Neuron (in vitro differentiated cells): ENCODE measurements at regions not wholly inside any gene's neighbourhood (a gene's known extent, or its start where the extent isn't known, plus 50 kb on each side); places are given as distances from the start of the nearest gene placed in this dataset.

Experiments used
- H2AFZ ChIP-seq: one replicate; pipeline ENCODE4 v1.6.1; 2013; ENCODE audit warnings: low read depth, mild to moderate bottlenecking, inconsistent platforms, low read length, moderate library complexity
- H3K27me3 ChIP-seq: one replicate; pipeline ENCODE4 v1.6.1; 2013; ENCODE audit warnings: low read length; ENCODE audit not compliant: insufficient read depth
- H3K36me3 ChIP-seq: one replicate; pipeline ENCODE4 v1.6.1; 2013; ENCODE audit warnings: low read length; ENCODE audit not compliant: insufficient read depth
- H3K4me1 ChIP-seq: one replicate; pipeline ENCODE4 v1.6.1; 2013; ENCODE audit warnings: low read length; ENCODE audit not compliant: insufficient read depth
- H3K4me3 ChIP-seq: 2 replicates; pipeline ENCODE4 v1.5.1; 2013; ENCODE audit warnings: mild to moderate bottlenecking, low read length, moderate library complexity
- H3K9me3 ChIP-seq: one replicate; pipeline ENCODE4 v1.6.1; 2013; ENCODE audit warnings: low read length

- no peak overlapping the region for H2AFZ ChIP-seq
- no peaks in the 10 kb centered on the region for H3K36me3 ChIP-seq
- H3K4me3 ChIP-seq: no peak overlapping the region
- no peaks in the 10 kb centered on the region for H3K9me3 ChIP-seq
- H3K4me1 ChIP-seq: peaks cover 10% of the 10 kb centered on the region
- no peaks in the 10 kb centered on the region for H3K27me3 ChIP-seq
Observed at GRCh38 chr22:44369916-44370801, 57.4 kb upstream of the SHISAL1 start.

- H3K27me3 ChIP-seq: no peaks in the 10 kb centered on the region
- no peak overlapping the region for H3K4me3 ChIP-seq
- peaks cover 10% of the 10 kb centered on the region for H3K4me1 ChIP-seq
- no peaks in the 10 kb centered on the region for H3K36me3 ChIP-seq
- no peak overlapping the region for H2AFZ ChIP-seq
- no peaks in the 10 kb centered on the region for H3K9me3 ChIP-seq
Observed at GRCh38 chr22:44369293-44369661, 56.5 kb upstream of the SHISAL1 start.

- H3K9me3 ChIP-seq: no peaks in the 10 kb centered on the region
- H3K4me1 ChIP-seq: peaks cover 10% of the 10 kb centered on the region
- no peaks in the 10 kb centered on the region for H3K27me3 ChIP-seq
- H3K4me3 ChIP-seq: no peak overlapping the region
- no peaks in the 10 kb centered on the region for H3K36me3 ChIP-seq
- H2AFZ ChIP-seq: no peak overlapping the region
Observed at GRCh38 chr22:44368611-44369292, 56.0 kb upstream of the SHISAL1 start.

- H3K9me3 ChIP-seq: no peaks in the 10 kb centered on the region
- peaks cover 2% of the 10 kb centered on the region for H3K27me3 ChIP-seq
- H3K4me1 ChIP-seq: peaks cover 10% of the 10 kb centered on the region
- no peak overlapping the region for H2AFZ ChIP-seq
- H3K4me3 ChIP-seq: no peak overlapping the region
- H3K36me3 ChIP-seq: no peaks in the 10 kb centered on the region
Observed at GRCh38 chr22:44366372-44367300, 53.9 kb upstream of the SHISAL1 start.

- no peak overlapping the region for H2AFZ ChIP-seq
- no peaks in the 10 kb centered on the region for H3K36me3 ChIP-seq
- H3K4me1 ChIP-seq: peaks cover 10% of the 10 kb centered on the region
- H3K9me3 ChIP-seq: no peaks in the 10 kb centered on the region
- H3K4me3 ChIP-seq: no peak overlapping the region
- peaks cover 7% of the 10 kb centered on the region for H3K27me3 ChIP-seq
Observed at GRCh38 chr22:44365832-44366231, 53.1 kb upstream of the SHISAL1 start.

- H3K27me3 ChIP-seq: peaks cover 11% of the 10 kb centered on the region
- H3K4me1 ChIP-seq: peaks cover 10% of the 10 kb centered on the region
- H3K9me3 ChIP-seq: no peaks in the 10 kb centered on the region
- no peak overlapping the region for H2AFZ ChIP-seq
- no peaks in the 10 kb centered on the region for H3K36me3 ChIP-seq
- no peak overlapping the region for H3K4me3 ChIP-seq
Observed at GRCh38 chr22:44365191-44365590, 52.4 kb upstream of the SHISAL1 start.

GRCh38 chr22:44364751-44365130 is 52.0 kb upstream of the SHISAL1 start:
- H3K4me1 ChIP-seq: peaks cover 10% of the 10 kb centered on the region
- no peak overlapping the region for H2AFZ ChIP-seq
- H3K36me3 ChIP-seq: no peaks in the 10 kb centered on the region
- H3K4me3 ChIP-seq: no peak overlapping the region
- peaks cover 14% of the 10 kb centered on the region for H3K27me3 ChIP-seq
- H3K9me3 ChIP-seq: no peaks in the 10 kb centered on the region

- no peaks in the 10 kb centered on the region for H3K36me3 ChIP-seq
Observed at GRCh38 chr22:44363980-44364750, 51.4 kb upstream of the SHISAL1 start.

GRCh38 chr22:44363013-44363979 is 50.5 kb upstream of the SHISAL1 start:
- Histone ChIP-seq H3K9me3 (no peaks in the 10 kb centered on the region), H2AFZ (no peak overlapping the region), H3K27me3 (peaks cover 18% of the 10 kb centered on the region), H3K36me3 (no peaks in the 10 kb centered on the region), H3K4me3 (no peak overlapping the region), H3K4me1 (peaks cover 11% of the 10 kb centered on the region)

More at GRCh38 chr22:44363980-44364750, 51.4 kb upstream of the SHISAL1 start:
- Histone ChIP-seq H2AFZ (no peak overlapping the region), H3K27me3 (peaks cover 18% of the 10 kb centered on the region), H3K4me3 (no peak overlapping the region), H3K4me1 (peaks cover 10% of the 10 kb centered on the region), H3K9me3 (no peaks in the 10 kb centered on the region)

- Histone ChIP-seq H3K4me1 (peaks cover 20% of the 10 kb centered on the region), H3K27me3 (peaks cover 18% of the 10 kb centered on the region), H3K36me3 (no peaks in the 10 kb centered on the region), H2AFZ (no peak overlapping the region), H3K4me3 (no peak overlapping the region), H3K9me3 (no peaks in the 10 kb centered on the region)
Observed at GRCh38 chr22:44362249-44363012, 49.7 kb upstream of the SHISAL1 start.
